Fibroblast of peridontal ligament (primary cell): ENCODE measurements at regions not wholly inside any gene's neighbourhood (a gene's known extent, or its start where the extent isn't known, plus 50 kb on each side); places are given as distances from the start of the nearest gene placed in this dataset.
A peak's percentile ranks its signal among the peaks of the same experiment; 100 is the strongest.
"Not testable (repeated sequence)": the region's sequence is repeated elsewhere in the genome, so short reads cannot be mapped to it uniquely, and the experiment has no call there.

Experiments used
- DNase-seq: peaks from one replicate; pipeline ENCODE4 v3.0.0-alpha.2; 2010; ENCODE audit errors: extremely low read depth

- DNase-seq: no peak
Observed at GRCh38 chr5:84961193-84961592, 576.5 kb upstream of the EDIL3 start.

- no peak for DNase-seq
Observed at GRCh38 chr5:84961903-84962302, 577.2 kb upstream of the EDIL3 start.

DNA sequence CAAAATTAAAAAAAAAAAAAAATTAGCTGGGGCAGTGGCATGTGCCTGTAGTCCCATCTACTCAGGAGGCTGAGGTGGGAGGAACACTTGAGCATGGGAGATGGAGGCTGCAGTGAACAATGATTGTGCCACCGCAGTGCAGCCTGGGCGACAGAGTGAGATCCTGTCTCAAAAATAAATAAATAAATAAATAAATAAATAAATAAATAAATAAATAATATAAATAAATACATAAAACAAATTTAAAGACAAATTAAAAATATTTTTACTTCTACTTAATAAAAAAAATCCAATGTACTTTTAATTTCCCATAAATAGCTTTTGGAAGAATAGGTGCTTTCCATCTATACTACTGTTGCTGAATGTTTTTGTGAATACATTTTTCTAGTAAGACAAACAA is 598.4 kb upstream of the EDIL3 start:
- DNase-seq: no peak

DNA sequence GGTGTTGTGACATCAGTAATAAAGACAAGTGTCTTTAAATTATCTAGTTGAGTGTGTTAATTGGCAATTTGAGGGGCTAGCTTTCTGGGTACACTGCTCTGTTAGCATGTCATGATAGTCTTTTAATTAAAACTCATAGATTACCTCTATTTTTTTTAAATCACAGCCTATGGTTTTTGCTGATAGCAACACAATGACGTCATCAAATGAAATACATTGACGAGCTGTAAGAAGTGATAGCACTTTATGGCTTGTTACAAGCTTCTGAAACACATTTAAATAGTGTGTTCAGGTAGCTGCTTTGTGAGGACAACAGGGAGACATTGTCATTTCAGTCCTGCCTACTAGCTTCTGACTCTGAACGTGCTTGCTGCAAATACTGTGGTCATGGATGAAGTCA is 600.5 kb upstream of the EDIL3 start:
- DNase-seq: no peak

GRCh38 chr5:84986688-84987087 is 602.0 kb upstream of the EDIL3 start:
- no peak for DNase-seq

GRCh38 chr5:85000671-85001070 is 616.0 kb upstream of the EDIL3 start:
- DNase-seq: peak; percentile 65

DNA sequence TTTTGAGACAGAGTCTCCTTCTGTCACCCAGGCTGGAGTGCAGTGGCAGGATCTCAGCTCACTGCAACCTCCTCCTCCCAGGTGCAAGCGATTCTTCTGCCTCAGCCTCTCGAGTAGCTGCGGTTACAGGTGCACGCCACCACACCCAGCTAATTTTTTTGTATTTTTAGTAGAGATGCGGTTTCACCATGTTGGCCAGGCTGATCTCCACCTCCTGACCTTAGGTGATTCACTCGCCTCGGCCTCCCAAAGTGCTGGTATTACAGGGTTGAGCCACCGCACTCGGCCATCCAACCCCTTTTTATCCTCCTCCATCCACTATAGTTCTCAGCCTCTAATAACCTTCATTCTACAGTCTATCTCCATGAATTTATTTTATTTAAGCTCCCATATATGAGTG is 617.3 kb upstream of the EDIL3 start:
- DNase-seq: not testable (repeated sequence)

DNA sequence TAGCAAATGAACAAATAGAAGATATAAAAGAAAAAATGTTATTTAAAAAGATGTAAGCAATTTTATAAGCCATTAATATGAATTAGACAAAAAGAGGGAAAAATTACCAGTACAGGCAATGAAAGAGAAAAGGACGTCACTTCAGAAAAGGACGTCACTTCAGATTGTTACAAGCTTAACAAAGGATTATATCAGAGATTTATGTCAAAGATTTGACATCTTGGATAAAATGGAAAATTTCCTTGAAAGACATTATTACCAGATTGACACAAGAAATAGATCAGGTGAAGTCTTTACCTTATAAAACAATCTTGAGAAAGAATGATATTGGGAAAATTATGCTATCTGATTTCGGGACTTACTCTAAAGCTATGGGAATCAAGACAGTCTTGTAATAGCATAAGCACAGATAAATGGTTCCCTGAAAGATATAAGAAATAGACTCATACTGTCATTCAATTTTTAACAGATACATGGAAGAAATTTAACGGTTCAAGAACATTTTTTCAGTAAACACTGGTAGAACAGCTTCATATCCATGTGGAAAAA is 625.4 kb upstream of the EDIL3 start:
- DNase-seq: no peak

- peak; percentile 70 for DNase-seq
Observed at GRCh38 chr5:85017261-85017660, 632.6 kb upstream of the EDIL3 start.

DNA sequence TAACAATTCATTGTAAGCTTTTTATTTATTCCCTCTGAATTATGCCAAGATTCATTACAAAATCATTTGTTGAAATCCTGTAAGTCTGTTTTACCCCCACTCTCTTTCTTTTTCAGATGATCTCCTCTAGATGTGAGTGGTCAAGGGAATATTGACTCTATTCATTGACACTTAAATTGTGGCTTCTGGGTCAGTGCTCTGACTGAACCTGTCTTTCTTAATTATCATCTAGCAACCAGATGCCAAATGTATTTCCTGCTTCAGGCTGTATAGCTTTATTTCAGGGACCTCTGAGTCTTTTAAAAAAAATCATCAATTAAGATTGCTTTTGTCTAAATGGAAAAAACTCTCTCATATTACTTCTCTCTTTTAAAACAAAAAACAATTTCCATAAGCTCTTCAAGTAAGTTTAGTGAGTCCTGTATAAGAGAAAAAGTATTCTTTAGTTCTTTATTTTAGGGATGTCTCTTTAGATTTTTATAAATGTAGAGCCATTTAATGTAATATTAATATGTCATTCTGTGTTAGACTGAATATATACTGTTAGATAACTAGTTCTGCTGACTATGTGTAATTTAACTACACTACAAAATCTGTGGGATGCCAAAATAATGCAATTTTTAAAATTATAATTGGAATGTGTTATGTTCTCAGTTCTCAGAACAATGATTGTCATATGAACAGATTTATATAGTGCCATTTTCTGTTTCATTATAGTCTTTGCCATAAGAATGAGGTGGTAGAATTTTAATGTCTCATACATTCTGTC is 645.8 kb upstream of the EDIL3 start:
- DNase-seq: no peak

GRCh38 chr5:85049020-85049419 is 664.3 kb upstream of the EDIL3 start:
- DNase-seq: peak; percentile 84

DNA sequence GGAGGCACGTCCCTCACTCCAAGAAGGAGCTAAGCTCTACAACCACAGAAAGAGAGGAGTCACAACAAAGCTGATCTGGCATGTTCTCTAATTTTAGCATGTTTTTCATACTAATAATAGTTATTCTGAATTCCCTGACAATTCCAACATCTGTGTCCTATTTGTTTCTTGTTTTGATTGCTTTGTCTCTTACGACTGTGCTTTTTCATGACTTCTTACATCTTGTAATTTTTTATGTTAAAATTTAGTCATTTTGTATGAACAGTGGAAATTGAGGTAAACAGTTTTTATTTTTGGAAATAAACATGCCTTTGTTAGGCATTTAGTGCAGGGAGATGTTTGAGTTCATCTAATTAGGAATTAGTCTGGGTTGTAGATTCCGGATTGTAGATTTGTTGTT is 668.1 kb upstream of the EDIL3 start:
- peak; percentile 20 for DNase-seq

DNA sequence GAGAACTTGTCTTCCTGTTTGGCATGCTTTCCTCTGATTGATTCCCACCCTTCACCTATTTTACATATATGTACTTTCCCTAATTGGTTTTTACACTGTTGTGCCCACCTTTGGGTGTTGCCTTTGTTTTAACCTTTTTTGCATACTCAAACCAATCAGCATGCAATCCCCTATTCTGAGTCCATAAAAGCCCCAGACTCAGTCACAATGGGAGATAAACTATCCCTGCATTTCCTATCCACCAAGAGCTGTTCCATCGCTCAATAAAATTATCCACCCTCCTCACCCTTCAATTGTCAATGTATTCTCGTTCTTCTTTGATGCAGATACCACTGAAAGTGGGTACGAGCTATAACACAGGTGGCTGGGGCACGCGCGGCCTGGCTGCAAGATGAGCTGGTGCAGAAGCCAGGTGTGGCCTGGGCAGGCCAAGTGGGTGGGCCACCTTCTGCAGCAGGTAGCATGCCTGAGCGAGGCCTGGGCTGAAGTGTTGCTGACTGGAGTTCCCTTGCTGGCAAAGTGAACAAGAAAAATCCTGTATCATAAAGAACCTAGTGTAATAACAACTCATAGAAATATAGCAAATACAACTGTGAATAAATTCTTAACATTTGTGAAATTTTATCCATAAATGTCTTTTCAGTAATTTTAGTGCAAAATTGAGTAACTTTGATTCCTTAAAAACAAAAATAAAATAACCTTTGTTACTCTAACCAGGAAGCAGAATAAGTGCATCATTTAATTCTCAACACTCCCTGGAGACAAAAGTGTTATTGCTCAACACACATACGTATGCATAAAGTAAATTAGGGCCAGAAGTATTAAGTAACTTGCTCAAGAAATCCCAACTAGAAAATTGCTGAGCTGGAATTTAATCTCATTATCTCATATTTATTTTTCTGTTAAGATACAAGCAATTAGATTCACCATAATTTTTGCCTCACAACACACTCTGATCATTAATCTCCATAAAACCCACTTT is 685.3 kb upstream of the EDIL3 start:
- peak; percentile 61 for DNase-seq

- DNase-seq: peak; percentile 5
Observed at GRCh38 chr5:85077581-85077980, 692.9 kb upstream of the EDIL3 start.

GRCh38 chr5:85096421-85096820 is 711.7 kb upstream of the EDIL3 start:
- DNase-seq: no peak

- DNase-seq: no peak
Observed at GRCh38 chr5:85108471-85108870, 723.8 kb upstream of the EDIL3 start.

DNA sequence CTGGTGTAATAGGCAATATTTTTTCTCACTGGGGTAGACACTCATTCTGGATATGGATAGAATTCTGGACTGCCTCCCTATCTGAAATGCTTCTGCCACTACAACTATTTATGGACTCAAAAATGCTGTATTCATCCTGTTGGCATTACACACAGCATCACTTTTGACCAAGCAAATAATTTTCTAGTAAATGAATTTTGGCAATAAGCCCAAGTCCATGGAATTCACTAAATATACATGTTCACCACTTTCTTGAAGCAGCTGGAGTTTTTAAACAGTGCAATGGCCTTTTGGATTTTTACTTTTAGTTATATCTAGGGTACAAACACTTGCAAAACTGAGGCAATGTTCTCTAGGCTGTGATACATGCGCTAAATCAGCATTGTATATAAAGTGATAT is 724.9 kb upstream of the EDIL3 start:
- DNase-seq: peak; percentile 78

- peak; percentile 91 for DNase-seq
Observed at GRCh38 chr5:85132269-85132668, 747.6 kb upstream of the EDIL3 start.

DNA sequence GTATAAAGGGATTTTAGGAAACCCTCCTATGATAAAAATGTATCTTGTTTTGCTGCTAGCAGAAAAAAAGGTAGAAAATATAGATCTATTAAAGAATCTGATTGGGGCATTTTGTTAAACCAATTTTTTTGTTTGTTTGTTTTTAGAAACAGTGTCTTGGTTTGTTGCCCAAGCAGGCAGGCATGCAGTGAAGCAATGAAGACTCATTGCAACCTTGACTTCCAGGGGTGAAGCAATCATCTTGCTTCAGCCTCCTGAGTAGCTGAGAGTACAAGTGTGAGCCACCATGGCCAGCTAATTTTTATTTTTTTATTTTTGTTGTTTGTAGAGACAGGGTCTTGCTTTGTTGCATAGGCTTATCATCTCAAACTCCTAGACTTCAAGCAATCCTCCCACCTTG is 755.8 kb upstream of the EDIL3 start:
- peak; percentile 1 for DNase-seq

GRCh38 chr5:85143138-85143537 is 758.5 kb upstream of the EDIL3 start:
- DNase-seq: no peak

GRCh38 chr5:85148701-85149100 is 764.0 kb upstream of the EDIL3 start:
- no peak for DNase-seq

DNA sequence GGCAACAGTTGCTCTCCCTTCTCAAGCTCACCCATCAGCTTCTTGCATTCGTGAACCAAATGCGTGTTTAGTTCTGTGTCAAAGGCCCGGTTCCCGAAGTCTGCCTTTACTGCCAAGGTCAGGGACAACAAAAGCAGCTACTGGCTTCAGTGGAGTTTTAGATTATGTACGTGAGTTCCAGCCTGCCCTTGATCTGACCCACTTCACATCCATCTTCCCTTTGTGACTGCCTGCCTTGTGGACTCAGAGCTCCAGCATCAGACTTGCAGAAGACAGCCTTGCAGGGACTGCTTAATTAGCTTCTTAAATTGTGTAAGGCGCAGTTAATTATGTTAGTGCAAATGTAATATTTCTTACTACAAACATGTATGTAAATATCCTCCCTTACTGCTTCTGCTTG is 774.7 kb upstream of the EDIL3 start:
- DNase-seq: no peak

GRCh38 chr5:85168474-85168873 is 783.8 kb upstream of the EDIL3 start:
- no peak for DNase-seq
